Parathyroid adenoma (tissue), 2 donors: ENCODE measurements at regions not wholly inside any gene's neighbourhood (a gene's known extent, or its start where the extent isn't known, plus 50 kb on each side); places are given as distances from the start of the nearest gene placed in this dataset.

Experiments
- H2AFZ ChIP-seq: fragments of 300-600 bp; sonication (generic); one replicate; pipeline ENCODE4 v1.7.0; 2017; ENCODE audit warnings: antibody characterized with exemption, mild to moderate bottlenecking
- H3K27ac ChIP-seq: fragments of 300-600 bp; sonication (generic); one replicate; pipeline ENCODE4 v1.7.0; 2017
- H3K27me3 ChIP-seq: fragments of 300-600 bp; sonication (generic); one replicate; pipeline ENCODE4 v1.7.0; 2017; ENCODE audit warnings: low read length; ENCODE audit not compliant: control insufficient read depth, insufficient read depth
- H3K36me3 ChIP-seq: fragments of 300-600 bp; sonication (generic); one replicate; pipeline ENCODE4 v1.7.0; 2017; ENCODE audit warnings: low read length; ENCODE audit not compliant: control insufficient read depth, insufficient read depth
- H3K4me1 ChIP-seq: fragments of 300-600 bp; sonication (generic); one replicate; pipeline ENCODE4 v1.7.0; 2017; ENCODE audit warnings: control low read depth
- H3K4me2 ChIP-seq: fragments of 300-600 bp; sonication (generic); one replicate; pipeline ENCODE4 v1.7.0; 2017; ENCODE audit warnings: low read length
- H3K4me3 ChIP-seq: fragments of 300-600 bp; sonication (generic); one replicate; pipeline ENCODE4 v1.7.0; 2017; ENCODE audit warnings: low read depth, low read length
- H3K79me2 ChIP-seq: fragments of 300-600 bp; sonication (generic); one replicate; pipeline ENCODE4 v1.7.0; 2017; ENCODE audit warnings: control low read depth
- H3K9ac ChIP-seq: fragments of 300-600 bp; sonication (generic); one replicate; pipeline ENCODE4 v1.7.0; 2017; ENCODE audit warnings: mild to moderate bottlenecking
- H3K9me3 ChIP-seq: fragments of 300-600 bp; sonication (generic); one replicate; pipeline ENCODE4 v1.7.0; 2017; ENCODE audit warnings: low read length; ENCODE audit not compliant: control insufficient read depth
- CTCF ChIP-seq: fragments of 300-600 bp; sonication (generic); IDR thresholded peaks from one replicate; pipeline ENCODE4 v1.7.0; 2017; ENCODE audit warnings: antibody characterized with exemption, mild to moderate bottlenecking
- donor health status: primary hyperparathyroidism.

GRCh38 chr16:60073376-60073775 is 1339.3 kb upstream of the GOT2 start:
- Histone ChIP-seq H3K36me3 (no peaks in the 10 kb centered on the region), H3K4me3 (no peak overlapping the region), H3K79me2 (no peaks in the 10 kb centered on the region), H3K9ac (no peak overlapping the region), H3K27me3 (no peaks in the 10 kb centered on the region), H2AFZ (no peak overlapping the region), H3K4me1 (no peaks in the 10 kb centered on the region), H3K4me2 (no peak overlapping the region), H3K27ac (no peak overlapping the region), H3K9me3 (no peaks in the 10 kb centered on the region)
- TF ChIP-seq CTCF, result no peak

DNA sequence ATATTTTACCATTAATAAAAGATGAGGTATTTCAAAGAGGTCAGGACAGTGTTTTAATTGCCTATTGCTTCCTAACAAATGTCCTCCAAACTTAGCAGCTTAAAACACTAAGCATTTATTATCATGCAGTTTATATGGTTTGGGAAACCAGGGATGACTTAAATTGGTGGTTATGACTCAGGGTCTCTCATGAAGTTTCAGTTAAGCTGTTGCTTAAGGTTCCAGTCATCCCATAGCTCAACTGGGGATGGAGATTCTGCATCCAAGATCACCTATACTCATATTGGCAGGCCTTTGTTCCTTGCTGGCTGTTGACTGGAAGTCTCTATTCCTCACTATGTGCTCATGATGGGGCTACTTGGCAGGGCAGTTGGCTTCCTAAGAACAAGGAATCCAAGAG is 1329.9 kb upstream of the GOT2 start:
- no peak overlapping the region for H3K4me2 ChIP-seq
- no peaks in the 10 kb centered on the region for H3K79me2 ChIP-seq
- no peaks in the 10 kb centered on the region for H3K27me3 ChIP-seq
- no peaks in the 10 kb centered on the region for H3K4me1 ChIP-seq
- no peaks in the 10 kb centered on the region for H3K36me3 ChIP-seq
- H3K27ac ChIP-seq, result no peak overlapping the region
- no peak overlapping the region for H3K9ac ChIP-seq
- no peak for TF ChIP-seq CTCF
- no peak overlapping the region for H3K4me3 ChIP-seq
- no peaks in the 10 kb centered on the region for H3K9me3 ChIP-seq
- no peak overlapping the region for H2AFZ ChIP-seq

- Histone ChIP-seq H3K27ac (no peak overlapping the region), H3K4me2 (no peak overlapping the region), H2AFZ (no peak overlapping the region), H3K9me3 (no peaks in the 10 kb centered on the region), H3K9ac (no peak overlapping the region), H3K4me1 (no peaks in the 10 kb centered on the region), H3K36me3 (no peaks in the 10 kb centered on the region), H3K27me3 (no peaks in the 10 kb centered on the region), H3K79me2 (no peaks in the 10 kb centered on the region), H3K4me3 (no peak overlapping the region)
- TF ChIP-seq CTCF, result no peak
Measured at GRCh38 chr16:60061396-60061795, 1327.3 kb upstream of the GOT2 start.

DNA sequence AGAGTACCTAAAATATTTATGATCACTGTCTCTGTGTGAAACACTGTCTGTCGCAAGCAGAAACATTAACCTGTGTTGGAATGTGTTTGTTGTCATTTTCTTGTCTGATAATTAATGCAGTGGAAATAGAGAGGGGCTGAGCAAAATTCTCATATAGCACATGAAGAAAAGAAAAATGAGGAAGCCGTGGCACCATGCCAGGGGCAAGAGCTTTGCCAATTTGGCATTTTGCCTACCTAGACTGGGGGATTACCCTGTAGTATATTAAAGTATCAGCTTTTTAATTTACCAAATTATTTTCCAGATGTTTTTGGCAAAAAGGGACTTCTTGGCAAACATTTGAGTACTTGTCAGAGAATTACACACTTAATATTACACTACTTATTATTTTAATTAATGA is 1326.6 kb upstream of the GOT2 start:
- Histone ChIP-seq H3K36me3 (no peaks in the 10 kb centered on the region), H3K79me2 (no peaks in the 10 kb centered on the region), H3K27me3 (no peaks in the 10 kb centered on the region), H3K27ac (no peak overlapping the region), H3K4me1 (no peaks in the 10 kb centered on the region), H3K4me3 (no peak overlapping the region), H2AFZ (no peak overlapping the region), H3K9ac (no peak overlapping the region), H3K9me3 (no peaks in the 10 kb centered on the region), H3K4me2 (no peak overlapping the region)
- TF ChIP-seq CTCF, result no peak

DNA sequence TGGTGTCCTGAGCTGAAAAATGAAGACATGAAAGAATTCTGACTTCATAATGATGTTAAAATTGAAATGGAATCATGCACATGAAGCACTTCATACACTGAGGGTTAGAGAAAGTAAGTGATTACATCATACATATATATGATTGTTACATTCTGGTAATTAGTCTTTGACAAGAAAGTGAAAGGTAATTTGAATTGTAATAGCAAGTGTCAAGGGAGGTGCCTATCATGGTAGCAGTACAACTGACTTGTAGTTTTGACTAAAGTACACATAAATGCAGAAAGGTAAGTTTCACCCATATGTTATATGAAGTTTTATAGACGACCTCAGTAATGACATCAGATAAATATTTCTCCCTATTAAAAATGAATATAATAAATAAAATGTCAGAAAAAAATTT is 1325.0 kb upstream of the GOT2 start:
- Histone ChIP-seq H3K4me1 (no peaks in the 10 kb centered on the region), H3K79me2 (no peaks in the 10 kb centered on the region), H3K27me3 (no peaks in the 10 kb centered on the region), H3K36me3 (no peaks in the 10 kb centered on the region), H2AFZ (no peak overlapping the region), H3K9ac (no peak overlapping the region), H3K4me3 (no peak overlapping the region), H3K27ac (no peak overlapping the region), H3K4me2 (no peak overlapping the region), H3K9me3 (no peaks in the 10 kb centered on the region)
- TF ChIP-seq CTCF, result no peak
